ENCODE measurements at regions not wholly inside any gene's neighbourhood (a gene's known extent, or its start where the extent isn't known, plus 50 kb on each side); places are given as distances from the start of the nearest gene placed in this dataset.
A peak's percentile ranks its signal among the peaks of the same experiment; 100 is the strongest.

DNA sequence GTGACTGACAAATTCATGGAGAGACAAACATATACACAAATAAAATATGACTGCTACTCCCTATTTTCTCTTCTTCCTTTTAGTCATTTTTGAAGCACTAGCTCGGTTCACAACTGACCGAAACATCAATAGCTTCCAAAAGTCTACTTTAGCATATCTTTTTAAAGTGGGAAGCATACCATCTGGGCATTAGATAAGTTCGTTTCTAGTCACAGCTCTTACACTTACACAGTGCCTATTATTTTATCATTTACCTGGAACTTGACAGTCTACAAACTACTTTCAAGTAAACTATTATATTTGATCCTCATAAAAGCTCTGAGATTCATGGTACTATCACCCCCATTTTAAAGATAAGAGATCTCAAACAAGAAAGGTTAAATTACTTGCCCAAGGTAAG is 458.5 kb downstream of the LMO7 start:
- DNase-seq (ENCODE audit: low read depth, low spot score): no peak

DNA sequence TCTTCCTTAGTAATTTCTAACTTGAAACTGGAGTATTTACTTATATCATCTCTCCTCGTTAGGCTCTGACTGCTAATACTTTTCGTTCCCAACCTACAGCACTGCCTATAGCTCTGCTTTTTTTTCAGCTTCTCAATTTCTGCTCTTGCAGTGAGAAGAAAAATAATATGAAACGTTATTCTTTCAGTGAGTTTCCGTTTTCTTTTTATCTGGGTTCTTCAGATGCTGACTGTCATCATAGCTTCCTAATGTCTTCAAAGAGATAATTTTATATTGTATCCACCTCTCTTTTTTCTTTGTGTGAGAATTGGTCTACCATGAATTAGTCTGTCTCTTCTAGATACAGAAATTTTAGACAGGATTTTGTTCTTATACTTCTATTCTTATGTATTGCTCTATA is 454.9 kb downstream of the LMO7 start:
- no peak for DNase-seq (ENCODE audit: low read depth, low spot score)

DNA sequence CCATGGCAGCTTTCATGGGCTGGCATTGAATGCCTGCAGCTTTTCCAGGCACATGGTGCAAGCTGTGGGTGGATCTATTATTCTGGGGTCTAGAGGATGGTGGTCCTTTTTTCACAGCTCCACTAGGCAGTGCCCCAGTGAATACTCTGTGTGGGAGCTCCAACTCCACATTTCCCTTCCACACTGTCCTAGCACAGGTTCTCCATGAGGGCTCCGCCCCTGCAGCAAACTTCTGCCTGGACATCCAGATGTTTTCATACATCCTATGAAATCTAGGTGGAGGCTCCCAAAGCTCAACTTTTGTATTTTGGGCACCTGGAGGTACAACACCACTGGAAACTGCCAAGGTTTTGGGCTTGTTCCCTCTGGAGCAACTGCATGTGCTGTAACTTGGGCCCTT is 450.6 kb downstream of the LMO7 start:
- no peak for DNase-seq (ENCODE audit: low read depth, low spot score)

DNA sequence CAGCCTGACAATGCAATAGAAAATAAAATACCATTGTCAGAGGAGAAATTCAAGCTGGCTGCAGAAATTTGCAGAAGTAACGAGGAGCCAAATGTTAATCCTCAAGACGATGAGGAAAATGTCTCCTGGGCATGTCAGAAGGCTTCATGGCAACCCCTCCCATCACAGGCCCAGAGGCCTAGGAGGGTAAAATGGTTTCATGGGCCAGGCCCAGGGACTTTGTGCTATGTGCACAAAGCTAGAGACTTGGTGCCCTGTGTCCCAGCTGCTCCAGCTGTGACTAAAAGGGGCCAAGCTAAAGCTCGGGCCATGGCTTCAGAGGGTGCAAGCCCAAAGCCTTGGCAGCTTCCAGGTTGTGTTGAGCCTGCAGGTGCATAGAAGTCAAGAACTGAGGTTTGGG is 431.7 kb downstream of the LMO7 start:
- DNase-seq (ENCODE audit: low read depth, low spot score): no peak

DNA sequence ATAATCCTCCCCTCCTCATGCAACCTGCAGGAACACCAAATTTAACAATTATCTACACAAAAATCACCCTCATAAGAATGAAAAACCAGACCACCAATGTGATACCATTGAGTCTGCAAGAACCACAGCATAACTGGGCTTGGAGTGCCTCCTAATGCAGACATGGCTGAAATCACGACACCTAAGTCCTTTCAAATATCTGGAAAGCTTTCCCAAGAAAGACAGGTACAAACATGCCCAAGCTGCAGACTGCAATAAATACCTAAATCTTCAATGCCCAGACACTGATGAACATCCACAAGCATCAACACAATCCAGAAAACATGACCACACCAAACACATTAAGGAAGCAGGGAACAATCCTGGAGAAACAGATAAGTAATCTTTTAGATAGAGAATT is 417.1 kb downstream of the LMO7 start:
- DNase-seq (ENCODE audit: low read depth, low spot score): no peak

DNA sequence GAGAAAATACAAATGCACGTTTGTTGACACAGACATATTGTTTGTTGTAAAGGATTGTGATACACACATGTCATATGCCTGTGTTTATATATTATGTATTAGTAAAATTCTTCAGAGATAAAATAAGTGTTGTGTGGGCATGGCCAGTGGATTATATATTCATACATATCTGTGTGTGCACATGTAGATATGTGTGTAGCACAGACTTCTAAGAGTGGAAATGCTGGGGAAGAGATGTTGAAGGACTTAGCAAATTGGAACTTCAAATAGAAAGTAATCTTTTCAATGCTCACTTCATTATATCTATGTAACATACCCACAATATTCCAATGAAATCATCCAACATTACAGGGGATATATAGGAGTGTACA is 413.2 kb downstream of the LMO7 start:
- DNase-seq (ENCODE audit: low read depth, low spot score): no peak

DNA sequence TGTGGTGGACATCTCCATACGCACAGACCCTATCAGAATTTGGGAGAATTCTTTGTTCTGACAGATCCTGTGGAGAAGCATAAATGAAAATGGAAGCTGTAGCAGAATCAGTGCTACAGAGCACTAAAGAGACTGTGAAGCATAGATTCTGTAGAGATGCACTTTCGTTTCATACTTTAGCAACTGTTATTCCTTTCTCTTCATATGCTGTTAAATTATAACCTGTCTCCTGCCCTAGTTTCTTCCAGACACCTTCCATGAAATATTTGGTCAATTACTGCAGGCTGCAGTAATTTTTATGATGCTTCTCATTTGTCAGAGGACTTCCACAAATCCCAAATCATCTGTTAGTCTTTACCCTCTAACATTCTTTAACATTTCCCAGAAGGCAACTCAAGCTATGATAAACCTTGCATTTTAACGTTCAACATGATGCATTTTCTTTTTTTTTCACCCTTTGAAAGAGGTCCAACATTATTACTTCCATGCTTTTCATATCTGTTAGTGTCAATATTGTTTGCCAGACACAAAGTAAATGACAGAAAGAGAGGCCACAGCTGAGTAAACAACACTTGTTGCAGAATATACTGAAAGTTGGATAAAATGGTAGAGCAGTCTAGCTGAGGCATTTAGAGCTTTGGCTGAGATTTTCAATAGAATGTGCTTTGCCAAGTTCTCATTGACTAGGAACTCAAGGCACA is 412.7 kb downstream of the LMO7 start:
- DNase-seq (ENCODE audit: low read depth, low spot score): peak; percentile 18

DNA sequence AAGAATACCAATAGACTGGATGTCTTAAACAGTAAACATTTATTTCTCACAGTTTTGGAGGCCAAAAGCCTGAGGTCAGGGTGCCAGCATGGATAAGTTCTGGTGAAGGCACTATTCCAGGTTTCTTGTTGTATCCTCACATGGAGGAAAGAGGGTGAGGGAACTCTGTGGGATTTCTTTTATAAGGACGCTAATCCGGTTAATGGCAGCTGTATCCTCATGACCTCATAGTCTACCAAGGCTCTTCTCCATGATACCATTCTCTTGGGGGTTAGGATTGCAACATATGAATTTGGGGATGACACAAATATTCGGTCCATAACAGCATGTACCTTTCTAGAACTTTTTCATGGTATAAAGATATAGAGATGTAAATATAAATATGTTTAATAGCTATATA is 412.0 kb downstream of the LMO7 start:
- no peak for DNase-seq (ENCODE audit: low read depth, low spot score)

DNA sequence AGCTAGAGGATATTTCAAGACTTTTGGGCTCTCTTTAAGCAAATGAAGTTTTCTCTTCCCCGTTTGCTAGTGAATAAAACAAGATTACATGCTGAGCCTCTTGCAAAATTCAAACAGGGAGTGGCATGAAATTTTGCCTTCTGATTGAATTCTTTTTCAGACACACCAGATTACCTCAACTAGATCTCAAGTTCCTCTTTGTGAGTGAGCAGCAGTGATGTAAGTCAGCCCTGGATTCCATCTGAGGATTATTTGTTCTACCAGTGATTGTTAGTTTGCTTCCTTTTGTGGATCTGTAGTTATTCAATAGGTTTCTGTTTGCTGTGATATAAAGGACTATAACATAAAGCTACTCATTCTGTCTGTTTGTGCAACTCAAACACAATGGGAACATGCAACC is 407.7 kb downstream of the LMO7 start:
- DNase-seq (ENCODE audit: low read depth, low spot score): no peak

DNA sequence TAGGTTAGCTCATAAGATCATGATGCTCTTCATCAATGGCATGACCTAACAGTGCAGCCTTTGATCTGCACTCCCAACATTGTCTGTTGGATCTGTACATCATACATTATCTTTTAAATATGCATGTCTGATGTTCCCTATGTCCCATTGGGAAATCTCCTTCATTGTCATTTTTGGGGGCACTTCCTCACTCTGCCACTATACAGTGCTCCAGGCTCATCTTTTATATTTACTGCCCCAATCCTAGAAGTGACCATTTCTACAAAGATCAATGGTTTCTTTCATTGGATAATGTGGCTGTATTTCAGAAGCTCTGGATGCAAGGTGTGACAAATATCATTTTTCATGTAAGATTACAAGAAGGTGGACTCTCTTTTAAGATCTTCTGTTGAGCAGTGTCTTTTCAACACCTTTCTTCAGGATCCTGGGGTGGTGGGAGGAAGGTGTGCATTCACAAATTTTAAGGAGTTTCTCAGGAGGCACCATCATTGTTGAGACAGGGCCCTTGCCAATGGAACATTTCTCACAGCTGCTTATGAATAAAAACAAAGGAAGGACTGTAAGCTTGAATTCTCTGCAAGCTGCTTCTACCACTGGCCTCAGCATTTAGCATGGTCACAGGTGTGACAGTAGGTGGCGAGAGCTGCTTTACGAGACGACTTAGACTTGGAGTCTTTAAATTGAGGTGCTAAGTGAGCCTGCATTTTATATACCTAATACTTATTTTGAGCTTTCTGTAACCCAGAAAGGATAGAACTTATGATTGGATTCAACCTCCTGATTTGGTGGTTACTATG is 403.0 kb downstream of the LMO7 start:
- DNase-seq (ENCODE audit: low read depth, low spot score): no peak

DNA sequence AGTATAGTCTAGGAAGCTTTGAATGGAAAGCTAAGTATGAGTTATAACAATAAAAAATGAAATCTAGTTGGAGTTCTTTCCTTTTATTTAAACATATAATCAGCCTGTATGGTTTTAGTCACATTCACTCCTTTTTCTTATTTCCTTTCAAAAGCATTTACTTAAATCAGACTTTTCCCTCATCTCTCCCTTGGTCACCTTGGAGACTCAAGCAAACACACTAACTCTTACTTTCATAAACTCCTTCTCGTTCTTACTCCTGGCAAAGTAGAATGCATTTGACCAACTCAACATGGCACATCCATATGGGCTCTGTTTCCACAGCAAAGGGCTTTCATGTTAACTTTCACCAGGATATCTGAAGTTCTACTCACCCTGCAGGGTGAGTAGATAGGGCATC is 400.0 kb downstream of the LMO7 start:
- DNase-seq (ENCODE audit: low read depth, low spot score): no peak

DNA sequence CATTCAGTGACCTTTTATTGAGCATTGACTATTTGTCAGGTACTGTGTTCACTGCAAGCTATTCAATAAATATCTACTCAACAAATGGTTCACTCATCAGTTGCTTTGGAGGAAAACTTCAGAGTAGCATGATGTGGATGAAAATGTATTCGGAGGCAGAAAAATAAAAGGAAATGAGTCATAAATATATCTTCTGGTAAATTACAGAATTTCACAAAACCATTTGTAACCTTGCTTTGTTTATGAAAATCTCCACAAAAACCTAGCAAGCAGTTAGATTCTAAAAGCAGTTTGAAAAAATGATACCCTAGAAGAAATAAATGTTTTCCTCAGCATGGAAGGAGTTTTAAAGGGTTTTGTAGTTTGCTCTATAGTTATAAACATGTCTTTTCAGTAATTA is 399.6 kb downstream of the LMO7 start:
- no peak for DNase-seq (ENCODE audit: low read depth, low spot score)

DNA sequence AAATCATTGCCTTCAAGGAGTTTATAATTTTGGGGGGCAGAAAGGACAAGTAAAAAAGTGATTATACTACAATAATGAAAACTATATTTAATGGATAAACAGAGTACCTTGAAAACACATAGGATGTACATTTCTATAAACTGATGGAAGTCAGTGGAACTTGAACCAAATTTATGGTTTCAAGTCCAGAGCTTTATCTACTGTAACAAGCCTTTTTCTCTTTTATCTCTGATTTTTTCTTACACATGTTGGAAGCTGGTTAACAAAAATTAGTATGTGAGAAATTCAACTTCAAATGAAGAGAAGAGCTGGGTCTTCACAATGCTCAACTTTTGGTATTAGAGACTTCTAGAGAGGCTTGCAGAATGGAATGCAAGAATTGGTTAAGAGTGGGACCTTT is 393.6 kb downstream of the LMO7 start:
- no peak for DNase-seq (ENCODE audit: low read depth, low spot score)

DNA sequence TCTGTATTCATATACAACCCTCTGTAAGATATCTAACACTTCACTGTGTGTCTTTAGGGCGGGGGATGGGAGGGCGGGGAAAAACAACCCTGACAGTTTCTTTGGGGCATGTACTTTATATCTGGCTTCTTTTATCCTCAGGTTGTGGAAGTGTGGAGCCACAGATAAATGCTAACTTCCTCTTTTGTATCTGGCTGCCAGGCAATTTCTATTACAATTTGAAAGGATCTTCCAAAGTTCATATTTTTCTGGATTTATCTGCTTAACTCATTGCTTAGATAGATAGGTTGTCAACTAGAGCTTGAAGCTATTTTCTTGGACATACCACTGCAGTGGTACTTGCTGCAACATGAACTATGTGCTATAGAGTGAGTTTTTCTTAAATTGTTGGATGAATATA is 393.0 kb downstream of the LMO7 start:
- no peak for DNase-seq (ENCODE audit: low read depth, low spot score)

DNA sequence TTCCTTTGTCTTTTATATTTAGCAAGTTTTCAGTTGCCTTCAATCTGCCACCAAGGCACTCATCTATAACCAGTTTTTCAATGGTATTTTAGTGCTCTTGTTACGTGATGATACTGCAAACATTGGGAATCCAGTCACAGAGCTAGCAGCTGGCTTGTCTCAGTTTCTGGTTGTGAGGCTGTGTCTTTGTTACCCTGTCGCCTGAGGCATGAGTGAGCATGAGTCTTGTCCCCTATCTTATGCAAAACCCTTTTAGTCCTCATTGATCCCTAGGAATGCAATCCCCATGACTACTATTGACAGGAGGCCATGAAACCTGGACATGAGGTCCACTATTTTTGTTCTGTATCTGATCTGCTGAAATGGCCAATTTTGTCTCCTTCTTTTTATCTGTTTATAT is 391.0 kb downstream of the LMO7 start:
- DNase-seq (ENCODE audit: low read depth, low spot score): no peak

DNA sequence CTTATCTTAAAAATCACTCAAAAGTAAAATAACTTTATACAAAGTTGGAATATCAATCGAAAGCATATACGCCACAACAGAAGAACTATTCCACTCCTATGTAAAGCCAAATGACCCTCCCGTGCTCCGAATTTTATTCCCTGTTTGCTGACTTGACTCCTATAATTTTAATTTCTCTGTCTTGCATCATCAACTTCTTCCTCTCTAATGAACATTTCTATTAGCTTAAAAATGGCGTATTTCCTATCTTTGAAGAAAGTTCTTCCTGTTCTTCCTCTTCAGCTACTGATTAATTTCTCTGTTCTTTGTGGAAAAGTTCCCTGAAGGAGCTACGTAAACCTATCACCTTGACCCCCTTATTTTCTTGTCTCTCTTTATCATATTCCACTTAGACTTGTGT is 389.3 kb downstream of the LMO7 start:
- no peak for DNase-seq (ENCODE audit: low read depth, low spot score)

DNA sequence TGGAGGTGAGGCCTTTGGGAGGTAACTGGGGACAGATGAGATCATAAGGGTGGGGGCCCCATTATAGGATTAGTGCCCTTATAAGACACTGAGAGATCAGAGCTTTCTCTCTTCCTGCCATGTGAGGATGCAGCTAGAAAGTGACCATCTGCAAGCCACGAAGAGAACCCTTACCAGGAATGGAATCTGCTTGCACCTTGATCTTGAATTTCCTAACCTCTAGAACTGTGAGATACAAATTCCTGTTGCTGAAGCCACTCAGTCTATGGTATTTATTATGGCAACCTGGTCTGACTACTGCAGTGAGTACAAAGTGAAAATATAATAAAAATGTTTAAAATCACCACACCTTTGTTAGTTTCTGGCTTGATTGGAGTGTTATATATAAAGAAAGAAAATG is 388.0 kb downstream of the LMO7 start:
- no peak for DNase-seq (ENCODE audit: low read depth, low spot score)

DNA sequence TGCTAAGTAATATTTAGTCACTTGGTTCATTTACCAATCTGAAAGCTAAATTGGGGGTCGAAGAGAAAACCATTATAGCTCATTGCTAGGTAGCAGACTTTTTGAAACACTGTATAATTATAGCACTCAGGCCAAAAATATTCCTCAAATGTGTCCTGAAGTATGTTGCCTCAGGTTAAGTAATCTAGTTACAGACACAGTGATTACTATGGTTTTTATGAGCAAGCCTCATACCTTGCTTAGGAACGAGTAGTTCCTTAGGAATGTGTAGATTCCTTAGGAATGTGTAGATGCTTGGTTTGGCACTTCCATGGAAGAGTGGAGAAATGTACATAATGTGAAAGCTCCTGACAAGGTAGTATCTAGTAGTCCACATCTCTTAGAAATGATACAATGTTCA is 387.5 kb downstream of the LMO7 start:
- no peak for DNase-seq (ENCODE audit: low read depth, low spot score)

DNA sequence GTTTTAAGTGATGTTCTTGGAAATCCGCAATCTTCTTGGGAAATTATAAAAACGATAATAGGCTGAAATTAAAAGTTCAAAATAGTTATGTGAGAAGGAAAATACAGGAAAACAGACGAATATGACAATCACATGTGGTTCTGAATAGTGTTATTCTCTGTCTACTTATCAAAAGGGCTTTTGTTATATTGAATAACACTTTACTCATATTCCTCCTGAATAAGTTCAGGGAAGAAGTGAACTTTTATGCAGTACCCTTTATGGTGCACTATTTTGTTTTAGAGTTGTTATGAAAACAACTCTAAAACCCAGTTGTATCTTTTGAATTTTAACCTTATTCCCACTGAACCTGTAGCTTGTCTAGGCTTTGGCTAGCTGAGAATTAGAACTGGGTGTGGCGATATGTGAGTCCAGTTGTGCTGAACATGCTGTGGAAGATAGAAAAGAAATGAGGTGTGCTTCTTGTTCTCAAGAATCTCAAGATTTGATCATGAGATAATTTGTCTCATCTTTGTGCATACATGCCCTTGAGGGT is 384.4 kb downstream of the LMO7 start:
- DNase-seq (ENCODE audit: low read depth, low spot score): no peak

DNA sequence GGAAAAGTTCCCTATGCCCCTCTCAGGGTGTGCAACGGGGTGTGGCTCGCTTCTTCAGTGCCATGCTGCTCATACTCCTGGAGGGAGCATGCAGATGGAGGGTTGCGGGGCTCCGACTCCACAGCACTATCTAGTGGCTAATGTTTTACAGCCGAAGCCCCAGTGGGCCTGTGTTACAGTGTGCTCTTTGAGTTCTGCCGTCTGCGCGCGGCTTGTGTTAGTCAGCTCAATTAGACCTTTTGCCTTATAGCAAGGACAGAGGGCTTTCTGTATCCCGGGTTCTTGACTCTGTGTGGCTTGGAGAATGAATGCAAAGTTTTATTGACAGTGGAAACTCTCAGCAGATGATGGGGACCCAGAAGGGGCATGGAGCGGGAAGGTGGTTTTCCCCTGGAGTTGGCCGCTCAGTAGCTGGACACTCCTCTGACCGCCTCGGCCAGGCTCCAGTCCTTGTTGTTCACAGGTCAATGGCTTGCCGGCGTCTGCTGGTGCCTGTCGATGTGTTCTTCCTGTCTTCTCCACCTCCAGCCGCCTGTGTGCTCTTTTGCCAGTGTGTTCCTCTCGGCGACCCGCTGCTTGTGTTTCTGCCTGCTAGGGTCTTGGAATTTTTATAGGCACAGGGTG is 383.4 kb downstream of the LMO7 start:
- DNase-seq (ENCODE audit: low read depth, low spot score): no peak

DNA sequence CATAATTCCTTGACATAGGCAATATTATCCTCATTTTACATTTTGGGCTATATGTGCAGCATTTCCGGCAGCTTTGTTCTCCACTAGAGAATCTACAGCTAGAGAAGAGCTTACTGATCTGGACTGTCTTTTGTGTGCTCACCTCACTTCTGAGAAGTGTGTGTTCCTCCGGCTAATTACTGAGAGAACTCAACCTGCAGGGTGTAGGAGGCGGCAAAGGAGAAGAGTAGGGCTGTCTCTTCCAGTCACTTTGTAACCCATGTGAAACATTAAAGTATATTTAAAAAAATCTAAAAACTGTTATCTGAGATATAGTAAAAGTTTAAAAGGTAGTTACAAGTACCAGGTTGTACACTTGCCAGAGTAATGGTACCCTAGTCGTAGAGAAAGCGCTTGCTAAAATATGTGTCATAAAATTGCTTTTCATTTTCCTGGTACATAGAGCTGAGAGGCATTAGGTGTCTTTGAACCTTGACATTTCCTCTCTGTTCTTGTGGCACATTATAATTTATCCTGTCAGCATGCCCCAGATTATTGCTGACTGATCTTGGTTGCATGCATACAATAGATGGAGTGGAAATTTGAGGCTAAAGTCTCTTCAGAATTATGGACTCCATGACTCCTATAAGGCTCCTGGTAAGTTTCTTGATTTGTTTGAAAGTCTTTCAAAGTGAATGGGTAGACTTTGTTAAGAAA is 381.9 kb downstream of the LMO7 start:
- DNase-seq (ENCODE audit: low read depth, low spot score): no peak

DNA sequence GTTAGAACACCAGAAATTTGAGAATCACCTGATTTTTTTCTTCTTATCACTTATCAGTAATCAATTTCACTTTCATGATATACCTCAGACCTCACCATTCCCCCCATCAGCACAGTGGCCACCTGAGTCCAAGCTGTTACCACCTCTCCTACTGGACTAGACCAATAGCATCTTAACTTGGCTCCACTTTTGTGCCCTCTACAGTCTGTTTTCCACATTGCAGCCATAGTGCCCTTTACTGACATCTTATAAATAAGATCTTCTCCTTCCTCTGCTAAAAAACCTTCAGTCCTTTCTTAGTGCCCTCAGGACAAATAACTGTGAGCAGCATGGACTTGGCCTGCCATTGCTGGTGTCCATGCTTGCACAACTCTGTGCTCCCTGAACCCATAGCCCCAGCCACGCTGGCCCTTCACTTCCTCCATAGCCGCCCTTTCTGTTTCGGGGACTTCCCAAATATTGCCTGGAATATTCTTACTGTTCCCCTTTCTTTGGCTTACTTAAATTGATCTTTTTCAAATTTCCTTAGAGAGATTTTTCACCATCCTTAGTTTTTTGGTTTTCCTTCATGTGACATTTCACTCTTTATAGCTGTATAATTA is 380.8 kb downstream of the LMO7 start:
- DNase-seq (ENCODE audit: low read depth, low spot score): no peak

Data from brain pericyte (primary cell).